HepG2 (cell line): ENCODE measurements at regions not wholly inside any gene's neighbourhood (a gene's known extent, or its start where the extent isn't known, plus 50 kb on each side); places are given as distances from the start of the nearest gene placed in this dataset.

ENCODE experiments used
- ATAC-seq: fragments of 200-7000 bp; cut with Tn5 transposase; 3 replicates; pipeline ENCODE4 v1.9.1; 2020; ENCODE audit warnings: mild to moderate bottlenecking, moderate library complexity
- BruUV-seq: library from RNA; stranded (reverse); fragments of 400-500 nt; replicated peaks from 2 replicates; lab custom pipeline; 2021; lab: Mats Ljungman, UMichigan
- CTCF ChIA-PET: fragments of 300-600 bp; formaldehyde crosslinking; extraction: SDS; loops from one replicate; lab custom pipeline; 2021; ENCODE audit warnings: low total read pairs, inconsistent platforms, low intra/inter-chr PET ratio; lab: Yijun Ruan, JAX
- POLR2A ChIA-PET: fragments of 350-600 bp; sonication (Branson Sonifier 250); formaldehyde crosslinking; loops from one replicate; lab custom pipeline; 2020; ENCODE audit warnings: antibody characterized with exemption, inconsistent platforms; lab: Yijun Ruan, JAX
- DNase-seq: peaks from one replicate; pipeline ENCODE4 v3.0.0-alpha.2; 2015; ENCODE audit warnings: low spot score
- FAIRE-seq: peaks from 3 replicates; lab custom pipeline; 2011; peaks lifted over from hg19 to GRCh38; lab: Jason Lieb, UNC
- H2AFZ ChIP-seq: one replicate; pipeline ENCODE4 v1.6.1; 2011; ENCODE audit warnings: low read length, inconsistent platforms
- H3K27ac ChIP-seq: fragments of 300-600 bp; 3 replicates; pipeline ENCODE4 v1.8.0; 2011; ENCODE audit warnings: mixed run types, mild to moderate bottlenecking, mixed read lengths, low read length, inconsistent platforms; ENCODE audit not compliant: insufficient read depth; ENCODE audit errors: extremely low read length
- H3K27me3 ChIP-seq, 2 experiments: fragments of 200-600 bp in 1 of 2; 2 replicates in 1 of 2; 3 replicates in 1 of 2; pipeline versions ENCODE4 v1.6.0 to v1.8.0; 2011; ENCODE audit warnings: low read length in 2 of 2, mild to moderate bottlenecking in 2 of 2, moderate library complexity in 2 of 2, inconsistent platforms in 1 of 2; ENCODE audit not compliant: insufficient read depth in 2 of 2, control insufficient read depth in 1 of 2
- H3K36me3 ChIP-seq, 2 experiments: fragments of 200-600 bp in 1 of 2; replicated peaks in 1 of 2; 2 replicates in 1 of 2; 3 replicates in 1 of 2; pipeline versions ENCODE4 v1.5.1 to v1.8.0; 2011; ENCODE audit warnings: low read length in 2 of 2, inconsistent platforms in 1 of 2; ENCODE audit not compliant: insufficient read depth in 2 of 2, control insufficient read depth in 1 of 2
- H3K4me1 ChIP-seq: 2 replicates; pipeline ENCODE4 v1.5.1; 2012; ENCODE audit warnings: low read length, inconsistent platforms; ENCODE audit not compliant: insufficient read depth
- H3K4me2 ChIP-seq: 2 replicates; pipeline ENCODE4 v1.6.0; 2011; ENCODE audit warnings: low read depth, low read length, inconsistent platforms
- H3K4me3 ChIP-seq, 3 experiments: fragments of 200-600 bp in 1 of 3; sonication (generic), shearing (Covaris generic) in 1 of 3; replicated peaks in 1 of 3; 2 replicates each; pipeline ENCODE4 v1.5.1; 2011 to 2016; ENCODE audit warnings: low read length in 3 of 3, inconsistent platforms in 2 of 3, low read depth in 2 of 3, mild to moderate bottlenecking in 2 of 3, control low read depth in 1 of 3, mixed read lengths in 1 of 3; ENCODE audit not compliant: insufficient read depth in 1 of 3
- H3K79me2 ChIP-seq: one replicate; pipeline ENCODE4 v1.6.1; 2011; ENCODE audit warnings: low read length, inconsistent platforms; ENCODE audit not compliant: insufficient read depth
- H3K9ac ChIP-seq: 2 replicates; pipeline ENCODE4 v1.6.0; 2011; ENCODE audit warnings: mild to moderate bottlenecking, low read depth, low read length, inconsistent platforms; ENCODE audit not compliant: insufficient read depth
- H3K9me3 ChIP-seq: 2 replicates; pipeline ENCODE4 v1.5.1; 2012; ENCODE audit warnings: mild to moderate bottlenecking, low read length
- H4K20me1 ChIP-seq: 2 replicates; pipeline ENCODE4 v1.6.0; 2011; ENCODE audit warnings: inconsistent platforms, mild to moderate bottlenecking, low read length, moderate library complexity; ENCODE audit not compliant: insufficient read depth
- ARNT ChIP-seq: fragments of 450-650 bp; IDR thresholded peaks from 2 replicates; pipeline ENCODE4 v1.6.1; 2017
- FOSL2 ChIP-seq: sonication (generic); formaldehyde crosslinking; IDR thresholded peaks from 2 replicates; pipeline ENCODE4 v1.4.0; 2020; ENCODE audit warnings: missing genetic modification reagents
- FOXP1 ChIP-seq, 2 experiments: fragments of 450-650 bp in 1 of 2; IDR thresholded peaks; 2 replicates each; pipeline ENCODE4 v1.6.1; 2017 to 2018; ENCODE audit warnings: antibody characterized with exemption in 1 of 2
- GATAD1 ChIP-seq: IDR thresholded peaks from 2 replicates; pipeline ENCODE4 v1.6.1; 2016; ENCODE audit warnings: missing genetic modification reagents, missing compliant biosample characterization
- HNRNPK ChIP-seq: fragments of 200-400 bp; formaldehyde crosslinking; IDR thresholded peaks from 2 replicates; pipeline ENCODE4 v1.6.1; 2018; ENCODE audit warnings: low read length, low read depth, moderate library complexity, mild to moderate bottlenecking; ENCODE audit not compliant: poor library complexity, severe bottlenecking
- IRX3 ChIP-seq: sonication (generic); formaldehyde crosslinking; IDR thresholded peaks from 2 replicates; pipeline ENCODE4 v1.8.1; 2023; ENCODE audit warnings: mild to moderate bottlenecking, low read depth, missing genetic modification reagents, borderline replicate concordance
- KDM6A ChIP-seq: IDR thresholded peaks from 2 replicates; pipeline ENCODE4 v1.6.1; 2016; ENCODE audit warnings: low read depth
- KLF13 ChIP-seq: sonication (generic); formaldehyde crosslinking; IDR thresholded peaks from 2 replicates; pipeline ENCODE4 v1.4.0; 2020; ENCODE audit warnings: mild to moderate bottlenecking, missing genetic modification reagents
- KLF6 ChIP-seq: IDR thresholded peaks from 2 replicates; pipeline ENCODE4 v1.8.0; 2016; ENCODE audit warnings: missing biosample characterization, missing genetic modification reagents
- MTA3 ChIP-seq: sonication (generic); formaldehyde crosslinking; IDR thresholded peaks from 2 replicates; pipeline ENCODE4 v1.4.0; 2020; ENCODE audit warnings: missing genetic modification reagents
- NCOA5 ChIP-seq: sonication (generic); formaldehyde crosslinking; IDR thresholded peaks from 2 replicates; pipeline ENCODE4 v1.4.0; 2020; ENCODE audit warnings: missing genetic modification reagents
- NFYB ChIP-seq: sonication (generic); formaldehyde crosslinking; IDR thresholded peaks from 2 replicates; pipeline ENCODE4 v1.4.0; 2020; ENCODE audit warnings: missing genetic modification reagents
- SP5 ChIP-seq: IDR thresholded peaks from 2 replicates; pipeline ENCODE4 v1.6.1; 2016; ENCODE audit warnings: low read depth, borderline replicate concordance
- TOPORS ChIP-seq: sonication (generic); formaldehyde crosslinking; IDR thresholded peaks from 2 replicates; pipeline ENCODE4 v1.8.0; 2023; ENCODE audit warnings: mild to moderate bottlenecking, missing genetic modification reagents
- ZFP37 ChIP-seq: sonication (generic); formaldehyde crosslinking; IDR thresholded peaks from 2 replicates; pipeline ENCODE4 v1.4.0; 2020; ENCODE audit warnings: missing genetic modification reagents, borderline replicate concordance
- ZNF232 ChIP-seq: sonication (generic); formaldehyde crosslinking; IDR thresholded peaks from 2 replicates; pipeline ENCODE4 v1.4.0; 2020; ENCODE audit warnings: missing genetic modification reagents, borderline replicate concordance
- ZNF569 ChIP-seq: sonication (generic); formaldehyde crosslinking; IDR thresholded peaks from 2 replicates; pipeline ENCODE4 v1.5.0; 2020; ENCODE audit warnings: mild to moderate bottlenecking, missing genetic modification reagents, moderate library complexity, borderline replicate concordance
- ZNF709 ChIP-seq: sonication (generic); formaldehyde crosslinking; IDR thresholded peaks from 2 replicates; pipeline ENCODE4 v1.5.0; 2020; ENCODE audit warnings: mild to moderate bottlenecking, missing genetic modification reagents
- ZSCAN20 ChIP-seq: sonication (generic); formaldehyde crosslinking; IDR thresholded peaks from 2 replicates; pipeline ENCODE4 v1.4.0; 2020; ENCODE audit warnings: missing genetic modification reagents, mild to moderate bottlenecking, borderline replicate concordance
- WGBS: methylation state at CpG from one replicate; pipeline ENCODE4 v1.1.6; 2017; ENCODE audit warnings: low lambda C conversion rate; 5-methylcytosine and 5-hydroxymethylcytosine counted together
- in situ Hi-C: cut with HindIII; loops from 2 replicates; pipeline ENCODE4 v1.10.0; 2017; ENCODE audit warnings: low pct_unique_long_range_greater_than_20kb; ENCODE audit not compliant: extremely low pct_ligation_motif_present
- intact Hi-C: fragments of 100-400 bp; cut with micrococcal nuclease; formaldehyde crosslinking; loops from one replicate; pipeline ENCODE4 v1.10.0; 2022; ENCODE audit not compliant: unreplicated experiment
- TF ChIP-seq, protein P1 (sequence below): sonication (generic); formaldehyde crosslinking; IDR thresholded peaks from 2 replicates; pipeline ENCODE4 v1.4.0; 2020; ENCODE audit warnings: mild to moderate bottlenecking, missing genetic modification reagents
- TF ChIP-seq, protein P2 (sequence below): IDR thresholded peaks from 2 replicates; pipeline ENCODE4 v1.6.1; 2016
- TF ChIP-seq, protein P3 (sequence below): sonication (generic); formaldehyde crosslinking; IDR thresholded peaks from 2 replicates; pipeline ENCODE4 v1.4.0; 2020; ENCODE audit warnings: low read depth, mild to moderate bottlenecking, missing genetic modification reagents
- TF ChIP-seq, protein P4 (sequence below): sonication (generic); formaldehyde crosslinking; IDR thresholded peaks from 2 replicates; pipeline ENCODE4 v1.5.0; 2020; ENCODE audit warnings: mild to moderate bottlenecking, missing genetic modification reagents, moderate library complexity

DNA sequence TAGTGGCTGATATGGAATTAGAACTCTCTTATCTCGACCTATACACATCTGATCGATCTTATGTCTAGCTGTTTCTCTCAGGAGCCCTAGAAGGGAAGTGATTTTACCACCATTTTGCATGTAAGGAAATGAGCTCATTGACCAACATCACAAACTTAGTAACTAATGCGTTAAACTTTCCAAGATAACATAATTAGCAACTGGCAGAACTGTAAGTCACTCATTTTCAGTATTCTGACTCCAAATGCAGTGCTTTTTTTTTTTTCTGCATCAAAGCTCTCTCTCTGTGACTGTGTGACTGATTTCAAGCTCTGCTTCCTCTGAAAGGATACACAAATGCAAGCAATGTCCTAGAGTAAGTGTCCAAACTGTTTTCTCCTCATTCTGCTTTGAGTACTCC lies 68.1 kb upstream of the FBXL7 start (continued):
- TF ChIP-seq FOXP1 (IDR thresholded peaks at IDR 0.05) (no peak), FOXP1 (CRISPR knock-in tag; IDR thresholded peaks at IDR 0.05) (no peak), KDM6A (CRISPR knock-in tag) (no peak), TOPORS (CRISPR knock-in tag) (no peak), KLF6 (no peak), GATAD1 (no peak), NFYB (CRISPR knock-in tag) (no peak)
- TF ChIP-seq, protein P1, sequence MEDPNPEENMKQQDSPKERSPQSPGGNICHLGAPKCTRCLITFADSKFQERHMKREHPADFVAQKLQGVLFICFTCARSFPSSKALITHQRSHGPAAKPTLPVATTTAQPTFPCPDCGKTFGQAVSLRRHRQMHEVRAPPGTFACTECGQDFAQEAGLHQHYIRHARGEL (CRISPR knock-in tag): no peak
- TF ChIP-seq, protein P2, sequence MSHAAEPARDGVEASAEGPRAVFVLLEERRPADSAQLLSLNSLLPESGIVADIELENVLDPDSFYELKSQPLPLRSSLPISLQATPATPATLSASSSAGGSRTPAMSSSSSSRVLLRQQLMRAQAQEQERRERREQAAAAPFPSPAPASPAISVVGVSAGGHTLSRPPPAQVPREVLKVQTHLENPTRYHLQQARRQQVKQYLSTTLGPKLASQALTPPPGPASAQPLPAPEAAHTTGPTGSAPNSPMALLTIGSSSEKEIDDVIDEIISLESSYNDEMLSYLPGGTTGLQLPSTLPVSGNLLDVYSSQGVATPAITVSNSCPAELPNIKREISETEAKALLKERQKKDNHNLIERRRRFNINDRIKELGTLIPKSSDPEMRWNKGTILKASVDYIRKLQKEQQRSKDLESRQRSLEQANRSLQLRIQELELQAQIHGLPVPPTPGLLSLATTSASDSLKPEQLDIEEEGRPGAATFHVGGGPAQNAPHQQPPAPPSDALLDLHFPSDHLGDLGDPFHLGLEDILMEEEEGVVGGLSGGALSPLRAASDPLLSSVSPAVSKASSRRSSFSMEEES (CRISPR knock-in tag): no peak

DNA sequence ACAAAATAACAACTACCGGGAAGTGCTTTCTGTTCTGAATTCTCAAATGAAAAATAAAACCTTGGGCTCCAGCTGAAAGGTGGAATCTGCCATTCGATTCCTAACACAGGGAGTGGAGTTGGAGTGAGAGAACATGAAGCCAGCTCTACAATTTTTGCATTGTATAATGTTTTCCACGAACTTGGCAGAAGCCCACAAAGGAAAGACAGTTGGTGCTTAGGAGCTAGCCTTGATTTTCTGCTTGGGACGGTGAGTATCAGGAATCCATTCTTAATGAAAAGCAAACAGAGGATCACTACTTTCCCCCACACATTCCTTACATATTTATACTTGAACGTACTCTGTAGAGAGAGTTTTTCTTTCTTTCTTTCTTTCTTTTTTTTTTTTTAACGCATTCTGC lies 74.2 kb upstream of the FBXL7 start:
- Histone ChIP-seq H3K27me3 (no peaks in the 10 kb centered on the region), H3K9ac (no peak overlapping the region), H3K4me2 (no peak overlapping the region), H2AFZ (no peak overlapping the region), H3K27ac (no peak overlapping the region), H4K20me1 (no peaks in the 10 kb centered on the region), H3K4me1 (no peaks in the 10 kb centered on the region), H3K9me3 (no peaks in the 10 kb centered on the region), H3K79me2 (no peaks in the 10 kb centered on the region), H3K4me3 (no peak overlapping the region), H3K36me3 (no peaks in the 10 kb centered on the region)
- in situ Hi-C loops: no loop called here
- intact Hi-C loops: no loop called here
- WGBS: 5% methylated on average over 6 of the region's 6 CpGs
- FAIRE-seq (no peak), ATAC-seq (no peak), DNase-seq (no peak)
- BruUV-seq: no TSS peak
- CTCF ChIA-PET: no interaction called here
- TF ChIP-seq KLF13 (no peak), ZNF709 (CRISPR knock-in tag) (no peak), NCOA5 (no peak), IRX3 (CRISPR knock-in tag) (no peak), FOSL2 (CRISPR knock-in tag) (no peak), HNRNPK (no peak), ZSCAN20 (CRISPR knock-in tag) (no peak), ZNF569 (no peak), ZFP37 (no peak), ARNT (no peak), ZNF232 (no peak), SP5 (CRISPR knock-in tag) (no peak), MTA3 (CRISPR knock-in tag) (no peak)
- TF ChIP-seq, protein P3, sequence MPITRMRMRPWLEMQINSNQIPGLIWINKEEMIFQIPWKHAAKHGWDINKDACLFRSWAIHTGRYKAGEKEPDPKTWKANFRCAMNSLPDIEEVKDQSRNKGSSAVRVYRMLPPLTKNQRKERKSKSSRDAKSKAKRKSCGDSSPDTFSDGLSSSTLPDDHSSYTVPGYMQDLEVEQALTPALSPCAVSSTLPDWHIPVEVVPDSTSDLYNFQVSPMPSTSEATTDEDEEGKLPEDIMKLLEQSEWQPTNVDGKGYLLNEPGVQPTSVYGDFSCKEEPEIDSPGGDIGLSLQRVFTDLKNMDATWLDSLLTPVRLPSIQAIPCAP (CRISPR knock-in tag): no peak
- TF ChIP-seq, protein P4, sequence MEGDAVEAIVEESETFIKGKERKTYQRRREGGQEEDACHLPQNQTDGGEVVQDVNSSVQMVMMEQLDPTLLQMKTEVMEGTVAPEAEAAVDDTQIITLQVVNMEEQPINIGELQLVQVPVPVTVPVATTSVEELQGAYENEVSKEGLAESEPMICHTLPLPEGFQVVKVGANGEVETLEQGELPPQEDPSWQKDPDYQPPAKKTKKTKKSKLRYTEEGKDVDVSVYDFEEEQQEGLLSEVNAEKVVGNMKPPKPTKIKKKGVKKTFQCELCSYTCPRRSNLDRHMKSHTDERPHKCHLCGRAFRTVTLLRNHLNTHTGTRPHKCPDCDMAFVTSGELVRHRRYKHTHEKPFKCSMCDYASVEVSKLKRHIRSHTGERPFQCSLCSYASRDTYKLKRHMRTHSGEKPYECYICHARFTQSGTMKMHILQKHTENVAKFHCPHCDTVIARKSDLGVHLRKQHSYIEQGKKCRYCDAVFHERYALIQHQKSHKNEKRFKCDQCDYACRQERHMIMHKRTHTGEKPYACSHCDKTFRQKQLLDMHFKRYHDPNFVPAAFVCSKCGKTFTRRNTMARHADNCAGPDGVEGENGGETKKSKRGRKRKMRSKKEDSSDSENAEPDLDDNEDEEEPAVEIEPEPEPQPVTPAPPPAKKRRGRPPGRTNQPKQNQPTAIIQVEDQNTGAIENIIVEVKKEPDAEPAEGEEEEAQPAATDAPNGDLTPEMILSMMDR: no peak
- POLR2A ChIA-PET: no interaction called here
